GM12878 (cell line): ENCODE measurements at regions not wholly inside any gene's neighbourhood (a gene's known extent, or its start where the extent isn't known, plus 50 kb on each side); places are given as distances from the start of the nearest gene placed in this dataset.

Experiments
- ATAC-seq: fragments of 200-7000 bp; cut with Tn5 transposase; 3 replicates; pipeline ENCODE4 v1.9.1; 2020; ENCODE audit warnings: mild to moderate bottlenecking, moderate library complexity
- BruUV-seq: library from RNA; stranded (reverse); fragments of 400-500 nt; replicated peaks from 2 replicates; lab custom pipeline; 2021; lab: Mats Ljungman, UMichigan
- CTCF ChIA-PET: fragments of 300-600 bp; sonication (Branson Sonifier 250); formaldehyde crosslinking; extraction: SDS; loops from one replicate; lab custom pipeline; 2021; ENCODE audit warnings: inconsistent platforms; lab: Yijun Ruan, JAX
- POLR2A ChIA-PET: fragments of 350-600 bp; formaldehyde crosslinking; extraction: SDS; loops from one replicate; lab custom pipeline; 2021; ENCODE audit warnings: inconsistent platforms; lab: Charles Lee
- RAD21 ChIA-PET: fragments of 300-600 bp; sonication (Branson Sonifier 250); formaldehyde crosslinking; loops from one replicate; lab custom pipeline; 2023; ENCODE audit warnings: antibody characterized with exemption; ENCODE audit not compliant: unreplicated experiment; lab: Charles Lee
- SMC1A ChIA-PET: fragments of 300-600 bp; sonication (Branson Sonifier 250); formaldehyde crosslinking; loops from one replicate; lab custom pipeline; 2023; ENCODE audit not compliant: unreplicated experiment, uncharacterized antibody; lab: Charles Lee
- DNase-seq: peaks from one replicate; pipeline ENCODE4 v3.0.0-alpha.2; 2011; ENCODE audit warnings: low read depth, low spot score
- FAIRE-seq: peaks from 3 replicates; lab custom pipeline; 2011; peaks lifted over from hg19 to GRCh38; lab: Jason Lieb, UNC
- H2AFZ ChIP-seq: 2 replicates; pipeline ENCODE4 v1.6.0; 2011; ENCODE audit warnings: low read depth, low read length, control low read depth; ENCODE audit not compliant: control insufficient read depth
- H3K27ac ChIP-seq: 2 replicates; pipeline ENCODE4 v1.5.1; 2011; ENCODE audit warnings: control low read depth; ENCODE audit not compliant: control insufficient read depth, insufficient read depth
- H3K27me3 ChIP-seq, 2 experiments: replicated peaks in 1 of 2; 2 replicates each; pipeline versions ENCODE4 v1.6.0 to v1.6.1; 2011; ENCODE audit warnings: low read length in 1 of 2; ENCODE audit not compliant: control insufficient read depth in 2 of 2, insufficient read depth in 2 of 2
- H3K36me3 ChIP-seq, 2 experiments: 2 replicates each; pipeline ENCODE4 v1.5.1; 2011; ENCODE audit warnings: low read length in 1 of 2; ENCODE audit not compliant: control insufficient read depth in 2 of 2, insufficient read depth in 2 of 2
- H3K4me1 ChIP-seq: 2 replicates; pipeline ENCODE4 v1.6.1; 2011; ENCODE audit warnings: mild to moderate bottlenecking, low read length, moderate library complexity, mixed read lengths; ENCODE audit not compliant: control insufficient read depth, insufficient read depth
- H3K4me2 ChIP-seq: 2 replicates; pipeline ENCODE4 v1.6.0; 2011; ENCODE audit warnings: control low read depth; ENCODE audit not compliant: control insufficient read depth, insufficient read depth
- H3K4me3 ChIP-seq: fragments of 200-600 bp; sonication (generic); 2 replicates; pipeline ENCODE4 v1.5.1; 2016
- H3K79me2 ChIP-seq: 2 replicates; pipeline ENCODE4 v1.6.0; 2011; ENCODE audit warnings: low read length; ENCODE audit not compliant: control insufficient read depth, insufficient read depth
- H3K9ac ChIP-seq: 2 replicates; pipeline ENCODE4 v1.8.0; 2011; ENCODE audit warnings: low read length, control low read depth, mixed read lengths; ENCODE audit not compliant: control insufficient read depth, insufficient read depth
- H3K9me3 ChIP-seq: replicated peaks from 3 replicates; pipeline ENCODE4 v1.5.1; 2011; ENCODE audit warnings: mild to moderate bottlenecking, low read length; ENCODE audit not compliant: control insufficient read depth, insufficient read depth
- H4K20me1 ChIP-seq: 2 replicates; pipeline ENCODE4 v1.6.0; 2011; ENCODE audit not compliant: control insufficient read depth, insufficient read depth
- SIN3A ChIP-seq: IDR thresholded peaks from 2 replicates; pipeline ENCODE4 v1.6.1; 2012; ENCODE audit warnings: low read depth, low read length, improper control_type of control experiment
- ZBED1 ChIP-seq: IDR thresholded peaks from 2 replicates; pipeline ENCODE4 v1.6.1; 2016; ENCODE audit warnings: borderline replicate concordance
- WGBS: methylation state at CpG from one replicate; pipeline ENCODE4 v1.1.6; 2016; ENCODE audit warnings: low lambda C conversion rate; ENCODE audit not compliant: insufficient replicate concordance, insufficient coverage; ENCODE audit errors: missing lambda C conversion rate; 5-methylcytosine and 5-hydroxymethylcytosine counted together
- in situ Hi-C: fragments of 300-500 bp; cut with MboI; formaldehyde crosslinking; loops from 9 replicates; pipeline ENCODE4 v1.14.3; 2018; ENCODE audit warnings: mixed read lengths
- intact Hi-C: fragments of 100-400 bp; cut with micrococcal nuclease; formaldehyde crosslinking; loops from one replicate; pipeline ENCODE4 v1.14.2; 2022; ENCODE audit not compliant: unreplicated experiment
- TF ChIP-seq, protein P1 (sequence below): IDR thresholded peaks from 2 replicates; pipeline ENCODE4 v1.6.1; 2011; ENCODE audit warnings: borderline replicate concordance, low read depth, mild to moderate bottlenecking, moderate library complexity, low read length; ENCODE audit not compliant: insufficient read depth, poor library complexity, severe bottlenecking
- TF ChIP-seq, protein P2 (sequence below): fragments of 450-650 bp; IDR thresholded peaks from 2 replicates; pipeline ENCODE4 v1.6.1; 2016; ENCODE audit warnings: mild to moderate bottlenecking, moderate library complexity, borderline replicate concordance

DNA sequence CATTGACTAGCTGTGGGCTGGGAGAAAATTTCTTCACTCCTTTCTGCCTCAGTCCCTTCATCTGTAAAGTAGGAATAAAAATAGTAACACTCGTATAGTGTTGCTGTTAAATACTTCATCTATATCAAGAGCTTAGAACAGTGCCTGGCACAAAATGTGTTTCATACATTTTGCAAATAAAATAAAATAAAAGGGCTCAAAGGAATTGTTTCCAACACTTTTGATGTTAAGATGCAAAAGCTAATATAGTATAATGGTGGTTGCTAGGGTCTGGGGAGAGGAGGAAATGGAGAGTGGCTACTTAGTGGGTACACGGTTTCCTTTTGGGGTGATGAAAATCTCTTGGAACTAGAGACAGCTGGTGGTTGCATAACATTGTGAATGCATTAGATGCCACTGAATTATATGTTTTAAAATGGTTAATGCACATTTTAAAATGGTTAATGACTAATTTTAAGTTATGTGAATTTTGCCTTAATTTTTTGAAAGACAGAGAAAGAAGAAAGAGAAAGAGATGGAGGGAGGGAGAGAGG lies 542.1 kb upstream of the ID2 start:
- RAD21 ChIA-PET: interaction anchor here (0.5 kb wide), 2 partner anchors 131 to 192 kb away, joined by 3 to 5 read pairs; no protein-coding TSS in a partner anchor
- H3K4me2 ChIP-seq: no peak overlapping the region
- DNase-seq: no peak
- no peak overlapping the region for H2AFZ ChIP-seq
- no peak overlapping the region for H3K4me3 ChIP-seq
- no peaks in the 10 kb centered on the region for H3K27me3 ChIP-seq
- 2% methylated on average over 2 of the region's 2 CpGs for WGBS
- CTCF ChIA-PET: interaction anchor here (0.7 kb wide), 1 partner anchor 40 kb away, joined by 3 read pairs; no protein-coding TSS in a partner anchor
- POLR2A ChIA-PET: no interaction called here
- no peak for ATAC-seq
- no peaks in the 10 kb centered on the region for H3K36me3 ChIP-seq
- no peak overlapping the region for H3K9ac ChIP-seq
- no peak overlapping the region for H3K27ac ChIP-seq
- H3K4me1 ChIP-seq: no peaks in the 10 kb centered on the region
- intact Hi-C loops: no loop called here
- SMC1A ChIA-PET: interaction anchor here (1.0 to 1.6 kb wide), 4 partner anchors 13 to 20 kb away, joined by 3 read pairs; no protein-coding TSS in a partner anchor
- no peak for FAIRE-seq
- no peaks in the 10 kb centered on the region for H4K20me1 ChIP-seq
- TF ChIP-seq, protein P1, sequence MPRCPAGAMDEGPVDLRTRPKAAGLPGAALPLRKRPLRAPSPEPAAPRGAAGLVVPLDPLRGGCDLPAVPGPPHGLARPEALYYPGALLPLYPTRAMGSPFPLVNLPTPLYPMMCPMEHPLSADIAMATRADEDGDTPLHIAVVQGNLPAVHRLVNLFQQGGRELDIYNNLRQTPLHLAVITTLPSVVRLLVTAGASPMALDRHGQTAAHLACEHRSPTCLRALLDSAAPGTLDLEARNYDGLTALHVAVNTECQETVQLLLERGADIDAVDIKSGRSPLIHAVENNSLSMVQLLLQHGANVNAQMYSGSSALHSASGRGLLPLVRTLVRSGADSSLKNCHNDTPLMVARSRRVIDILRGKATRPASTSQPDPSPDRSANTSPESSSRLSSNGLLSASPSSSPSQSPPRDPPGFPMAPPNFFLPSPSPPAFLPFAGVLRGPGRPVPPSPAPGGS: no peak
- TF ChIP-seq, protein P2, sequence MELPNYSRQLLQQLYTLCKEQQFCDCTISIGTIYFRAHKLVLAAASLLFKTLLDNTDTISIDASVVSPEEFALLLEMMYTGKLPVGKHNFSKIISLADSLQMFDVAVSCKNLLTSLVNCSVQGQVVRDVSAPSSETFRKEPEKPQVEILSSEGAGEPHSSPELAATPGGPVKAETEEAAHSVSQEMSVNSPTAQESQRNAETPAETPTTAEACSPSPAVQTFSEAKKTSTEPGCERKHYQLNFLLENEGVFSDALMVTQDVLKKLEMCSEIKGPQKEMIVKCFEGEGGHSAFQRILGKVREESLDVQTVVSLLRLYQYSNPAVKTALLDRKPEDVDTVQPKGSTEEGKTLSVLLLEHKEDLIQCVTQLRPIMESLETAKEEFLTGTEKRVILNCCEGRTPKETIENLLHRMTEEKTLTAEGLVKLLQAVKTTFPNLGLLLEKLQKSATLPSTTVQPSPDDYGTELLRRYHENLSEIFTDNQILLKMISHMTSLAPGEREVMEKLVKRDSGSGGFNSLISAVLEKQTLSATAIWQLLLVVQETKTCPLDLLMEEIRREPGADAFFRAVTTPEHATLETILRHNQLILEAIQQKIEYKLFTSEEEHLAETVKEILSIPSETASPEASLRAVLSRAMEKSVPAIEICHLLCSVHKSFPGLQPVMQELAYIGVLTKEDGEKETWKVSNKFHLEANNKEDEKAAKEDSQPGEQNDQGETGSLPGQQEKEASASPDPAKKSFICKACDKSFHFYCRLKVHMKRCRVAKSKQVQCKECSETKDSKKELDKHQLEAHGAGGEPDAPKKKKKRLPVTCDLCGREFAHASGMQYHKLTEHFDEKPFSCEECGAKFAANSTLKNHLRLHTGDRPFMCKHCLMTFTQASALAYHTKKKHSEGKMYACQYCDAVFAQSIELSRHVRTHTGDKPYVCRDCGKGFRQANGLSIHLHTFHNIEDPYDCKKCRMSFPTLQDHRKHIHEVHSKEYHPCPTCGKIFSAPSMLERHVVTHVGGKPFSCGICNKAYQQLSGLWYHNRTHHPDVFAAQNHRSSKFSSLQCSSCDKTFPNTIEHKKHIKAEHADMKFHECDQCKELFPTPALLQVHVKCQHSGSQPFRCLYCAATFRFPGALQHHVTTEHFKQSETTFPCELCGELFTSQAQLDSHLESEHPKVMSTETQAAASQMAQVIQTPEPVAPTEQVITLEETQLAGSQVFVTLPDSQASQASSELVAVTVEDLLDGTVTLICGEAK: no peak
- no peak for TF ChIP-seq ZBED1
- TF ChIP-seq SIN3A: no peak
- BruUV-seq: no TSS peak
- H3K9me3 ChIP-seq: no peaks in the 10 kb centered on the region; the same call in 1 of the 3 replicates
- H3K79me2 ChIP-seq: no peaks in the 10 kb centered on the region
- in situ Hi-C loops: no loop called here
